Esophagus muscularis mucosa (tissue), 4 donors: ENCODE measurements at regions not wholly inside any gene's neighbourhood (a gene's known extent, or its start where the extent isn't known, plus 50 kb on each side); places are given as distances from the start of the nearest gene placed in this dataset.

ENCODE experiments used
- DNase-seq: peaks from one replicate; pipeline ENCODE4 v3.0.0-alpha.2; 2017; ENCODE audit errors: extremely low spot score
- H3K27ac ChIP-seq, 4 donors: fragments of 200-600 bp; sonication (generic); replicated peaks in 1 of 4; 1 replicate in 3 of 4; 2 replicates in 1 of 4; pipeline ENCODE4 v1.5.1; 2016 to 2019; ENCODE audit warnings: mild to moderate bottlenecking in 1 of 4
- H3K27me3 ChIP-seq, 4 donors: fragments of 200-600 bp; sonication (generic); one replicate each; pipeline versions ENCODE4 v1.5.1 to v1.6.0; 2016 to 2019
- H3K36me3 ChIP-seq, 4 donors: fragments of 200-600 bp; sonication (generic); one replicate each; pipeline ENCODE4 v1.5.1; 2016 to 2019
- H3K4me1 ChIP-seq, 4 donors: fragments of 200-600 bp; sonication (generic); one replicate each; pipeline ENCODE4 v1.5.1; 2016 to 2019
- H3K4me3 ChIP-seq, 4 donors: fragments of 200-600 bp; sonication (generic); 1 replicate in 2 of 4; 2 replicates in 2 of 4; pipeline ENCODE4 v1.5.1; 2016 to 2019; ENCODE audit warnings: mild to moderate bottlenecking in 4 of 4, moderate library complexity in 1 of 4
- H3K9me3 ChIP-seq, 4 donors: fragments of 200-600 bp; sonication (generic); 1 replicate in 3 of 4; 2 replicates in 1 of 4; pipeline ENCODE4 v1.5.1; 2016 to 2019
- EP300 ChIP-seq: sonication (generic); formaldehyde crosslinking; IDR thresholded peaks from one replicate; pipeline ENCODE4 v1.6.1; 2017; ENCODE audit warnings: antibody characterized with exemption
- POLR2A ChIP-seq: fragments of 450-650 bp; IDR thresholded peaks from one replicate; pipeline ENCODE4 v1.6.1; 2017; ENCODE audit warnings: antibody characterized with exemption, moderate library complexity, mild to moderate bottlenecking, low read depth
- POLR2AphosphoS5 ChIP-seq, 2 donors: sonication (generic); formaldehyde crosslinking; IDR thresholded peaks; one replicate each; pipeline ENCODE4 v1.6.1; 2017; ENCODE audit warnings: antibody characterized with exemption in 2 of 2
- WGBS: methylation state at CpG from one replicate; pipeline ENCODE4 v1.1.5; 2018; 5-methylcytosine and 5-hydroxymethylcytosine counted together
- intact Hi-C: fragments of 100-400 bp; cut with DNase I; formaldehyde crosslinking; loops from one replicate; pipeline ENCODE4 v1.15.1; 2023
- TF ChIP-seq, protein P1 (sequence below), 3 experiments: fragments of 200-600 bp in 2 of 3; fragments of 450-650 bp in 1 of 3; sonication (generic) in 2 of 3; IDR thresholded peaks; one replicate each; pipeline ENCODE4 v1.5.1; 2017 to 2019; ENCODE audit warnings: antibody characterized with exemption in 3 of 3, mild to moderate bottlenecking in 2 of 3, moderate library complexity in 1 of 3

DNA sequence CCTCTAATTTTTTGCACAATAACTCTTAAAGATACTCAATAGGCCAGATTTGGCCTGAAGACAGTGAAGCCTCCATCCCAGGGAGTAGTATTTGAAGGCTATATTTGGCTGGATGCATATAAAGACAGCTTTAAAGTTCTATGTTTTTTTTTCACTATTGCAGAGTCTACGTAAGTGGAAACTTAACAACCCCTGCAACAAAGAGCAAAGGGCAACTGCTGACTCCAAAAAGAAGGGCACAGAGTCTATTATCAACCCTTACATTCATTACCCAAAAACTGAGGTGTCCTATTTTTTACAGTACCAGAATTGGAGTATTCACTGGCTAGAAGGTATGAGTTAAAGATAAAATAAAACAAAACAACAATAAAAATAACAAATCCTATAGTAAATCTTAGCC lies 329.8 kb upstream of the PKN2 start:
- Histone ChIP-seq H3K4me1 (peaks cover 0 to 4% (median 0%) of the 10 kb centered on the region in 4 donors), H3K27me3 (no peaks in the 10 kb centered on the region), H3K36me3 (no peaks in the 10 kb centered on the region), H3K9me3 (no peaks in the 10 kb centered on the region), H3K27ac (no peak overlapping the region), H3K4me3 (no peak overlapping the region)
- intact Hi-C loops, result no loop called here
- no peak for TF ChIP-seq POLR2A
- TF ChIP-seq EP300, result no peak
- TF ChIP-seq POLR2AphosphoS5 (IDR thresholded peaks at IDR 0.05), result no peak
- TF ChIP-seq, protein P1, sequence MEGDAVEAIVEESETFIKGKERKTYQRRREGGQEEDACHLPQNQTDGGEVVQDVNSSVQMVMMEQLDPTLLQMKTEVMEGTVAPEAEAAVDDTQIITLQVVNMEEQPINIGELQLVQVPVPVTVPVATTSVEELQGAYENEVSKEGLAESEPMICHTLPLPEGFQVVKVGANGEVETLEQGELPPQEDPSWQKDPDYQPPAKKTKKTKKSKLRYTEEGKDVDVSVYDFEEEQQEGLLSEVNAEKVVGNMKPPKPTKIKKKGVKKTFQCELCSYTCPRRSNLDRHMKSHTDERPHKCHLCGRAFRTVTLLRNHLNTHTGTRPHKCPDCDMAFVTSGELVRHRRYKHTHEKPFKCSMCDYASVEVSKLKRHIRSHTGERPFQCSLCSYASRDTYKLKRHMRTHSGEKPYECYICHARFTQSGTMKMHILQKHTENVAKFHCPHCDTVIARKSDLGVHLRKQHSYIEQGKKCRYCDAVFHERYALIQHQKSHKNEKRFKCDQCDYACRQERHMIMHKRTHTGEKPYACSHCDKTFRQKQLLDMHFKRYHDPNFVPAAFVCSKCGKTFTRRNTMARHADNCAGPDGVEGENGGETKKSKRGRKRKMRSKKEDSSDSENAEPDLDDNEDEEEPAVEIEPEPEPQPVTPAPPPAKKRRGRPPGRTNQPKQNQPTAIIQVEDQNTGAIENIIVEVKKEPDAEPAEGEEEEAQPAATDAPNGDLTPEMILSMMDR (IDR thresholded peaks at IDR 0.05), result no peak
- DNase-seq, result no peak
- 79% methylated on average over 1 of the region's 1 CpG for WGBS

DNA sequence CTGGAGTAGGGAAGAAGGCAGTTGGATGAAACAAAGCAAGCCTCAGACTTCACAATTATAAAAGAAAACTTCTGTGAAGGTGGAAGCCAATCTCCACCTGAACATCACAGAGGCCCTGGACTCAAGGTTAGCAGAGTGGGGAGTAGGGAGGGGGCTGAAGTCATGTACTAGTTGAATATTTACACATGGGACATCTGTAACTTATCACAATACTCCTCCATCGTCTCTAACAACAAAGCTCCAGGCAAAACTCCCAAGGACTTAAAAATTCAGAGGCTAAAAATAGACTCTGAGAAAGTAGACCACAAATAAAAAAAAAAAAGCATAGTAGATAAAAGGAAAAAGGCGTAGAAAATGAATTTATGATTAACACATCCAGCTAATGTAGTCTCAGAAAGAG lies 326.3 kb upstream of the PKN2 start:
- no peak for DNase-seq

DNA sequence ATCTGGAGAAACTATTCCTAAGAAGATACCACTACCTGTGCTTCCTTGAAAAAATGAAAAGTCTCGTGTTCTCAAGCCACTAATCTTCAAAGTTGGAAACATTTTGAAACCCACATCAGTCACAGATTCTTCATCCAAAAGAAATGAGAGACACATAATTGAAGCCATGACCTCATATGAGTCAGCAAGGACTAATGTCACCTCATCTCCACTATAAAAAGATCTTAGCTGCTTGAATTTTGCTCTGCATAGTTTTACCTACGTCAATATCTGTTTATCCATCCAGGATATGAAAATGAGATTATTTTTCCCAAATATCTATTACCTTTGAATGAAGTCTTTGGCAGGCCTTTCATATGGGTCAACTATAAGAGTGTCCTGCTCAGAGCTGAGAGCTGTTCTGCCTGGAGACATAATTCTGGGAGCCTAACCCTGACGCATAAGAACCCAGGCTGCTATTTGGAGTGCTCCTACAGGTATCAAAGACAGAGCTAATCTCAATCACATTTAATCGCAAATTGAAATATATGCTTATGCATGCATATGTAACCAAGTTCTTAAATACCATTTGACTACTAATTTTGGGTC lies 312.5 kb upstream of the PKN2 start:
- no peaks in the 10 kb centered on the region for H3K27me3 ChIP-seq
- intact Hi-C loops, result no loop called here

More for the DNA sequence above, 326.3 kb upstream of the PKN2 start:
- TF ChIP-seq EP300, result no peak
- no peak for TF ChIP-seq POLR2A
- TF ChIP-seq, protein P1 (IDR thresholded peaks at IDR 0.05), result no peak
- TF ChIP-seq POLR2AphosphoS5 (IDR thresholded peaks at IDR 0.05), result no peak
- intact Hi-C loops, result no loop called here
- H3K27me3 ChIP-seq, result no peaks in the 10 kb centered on the region
- H3K4me1 ChIP-seq, result peaks cover 0 to 4% (median 0%) of the 10 kb centered on the region in 4 donors
- no peaks in the 10 kb centered on the region for H3K9me3 ChIP-seq
- H3K36me3 ChIP-seq, result no peaks in the 10 kb centered on the region
- 21% methylated on average over 2 of the region's 2 CpGs for WGBS
- no peak overlapping the region for H3K27ac ChIP-seq
- no peak overlapping the region for H3K4me3 ChIP-seq

DNA sequence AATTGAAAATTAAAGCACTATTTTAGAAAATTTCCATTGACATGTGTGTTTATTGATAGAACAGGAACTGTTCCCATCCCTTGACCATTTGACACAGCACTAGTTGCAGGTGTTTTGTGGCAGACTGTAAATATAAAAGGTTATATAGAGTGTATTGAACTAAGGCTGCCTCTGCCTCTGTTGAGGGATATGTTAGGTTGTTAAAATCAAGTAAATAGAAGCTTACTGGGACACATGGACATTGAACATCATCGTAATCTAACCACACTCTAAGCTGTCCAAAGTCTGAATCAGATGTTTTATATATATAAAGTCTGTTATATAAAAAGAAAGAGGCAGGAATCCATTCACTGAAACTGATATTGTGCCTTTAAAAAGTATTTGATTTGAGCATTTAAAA lies 308.1 kb upstream of the PKN2 start:
- intact Hi-C loops, result no loop called here
- no peaks in the 10 kb centered on the region for H3K9me3 ChIP-seq
- no peak for TF ChIP-seq EP300
- no peak for TF ChIP-seq POLR2AphosphoS5 (IDR thresholded peaks at IDR 0.05)
- no peak for TF ChIP-seq POLR2A
- TF ChIP-seq, protein P1 (IDR thresholded peaks at IDR 0.05), result no peak
- no peak overlapping the region for H3K27ac ChIP-seq
- 94% methylated on average over 1 of the region's 1 CpG for WGBS
- no peaks in the 10 kb centered on the region for H3K4me1 ChIP-seq
- H3K27me3 ChIP-seq, result no peaks in the 10 kb centered on the region
- no peaks in the 10 kb centered on the region for H3K36me3 ChIP-seq
- H3K4me3 ChIP-seq, result no peak overlapping the region
- DNase-seq, result no peak

More for the DNA sequence above, 312.5 kb upstream of the PKN2 start:
- H3K9me3 ChIP-seq, result no peaks in the 10 kb centered on the region
- no peaks in the 10 kb centered on the region for H3K4me1 ChIP-seq
- 90% methylated on average over 4 of the region's 4 CpGs for WGBS
- H3K27ac ChIP-seq, result no peak overlapping the region
- no peaks in the 10 kb centered on the region for H3K36me3 ChIP-seq
- DNase-seq, result no peak
- no peak overlapping the region for H3K4me3 ChIP-seq
- TF ChIP-seq POLR2A (no peak), EP300 (no peak), POLR2AphosphoS5 (IDR thresholded peaks at IDR 0.05) (no peak)
- TF ChIP-seq, protein P1 (IDR thresholded peaks at IDR 0.05), result no peak

DNA sequence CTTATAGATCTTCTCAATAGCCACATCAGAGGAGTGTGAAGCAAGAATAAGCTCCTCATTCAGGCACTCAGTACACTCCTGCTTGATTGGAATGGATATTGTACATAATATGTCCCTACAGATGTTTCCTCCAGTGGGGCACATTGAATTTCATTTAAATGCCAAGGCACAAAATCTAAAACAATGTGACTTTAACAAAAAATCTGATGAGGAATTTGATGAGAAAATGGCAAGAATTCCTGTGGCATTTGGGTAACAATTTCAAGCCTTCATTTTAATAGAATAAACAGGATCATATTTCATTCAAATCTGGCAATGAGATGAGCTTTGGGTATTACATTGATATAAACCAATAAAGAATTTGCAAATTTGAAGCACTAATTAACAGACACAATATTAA lies 307.7 kb upstream of the PKN2 start:
- Histone ChIP-seq H3K4me3 (no peak overlapping the region), H3K9me3 (no peaks in the 10 kb centered on the region), H3K27ac (no peak overlapping the region), H3K36me3 (no peaks in the 10 kb centered on the region), H3K4me1 (no peaks in the 10 kb centered on the region), H3K27me3 (no peaks in the 10 kb centered on the region)
- no peak for DNase-seq
- intact Hi-C loops, result no loop called here
- TF ChIP-seq, protein P1 (IDR thresholded peaks at IDR 0.05), result no peak
- TF ChIP-seq POLR2A (no peak), POLR2AphosphoS5 (IDR thresholded peaks at IDR 0.05) (no peak), EP300 (no peak)
